NAMALWA (cell line): ENCODE measurements at regions not wholly inside any gene's neighbourhood (a gene's known extent, or its start where the extent isn't known, plus 50 kb on each side); places are given as distances from the start of the nearest gene placed in this dataset.
A peak's percentile ranks its signal among the peaks of the same experiment; 100 is the strongest.

Experiments
- DNase-seq: peaks from one replicate; pipeline ENCODE4 v3.0.0-alpha.2; 2015; ENCODE audit warnings: low spot score

GRCh38 chr13:73708393-73708985 lies 425.7 kb downstream of the KLF12 start:
- DNase-seq, result peak; percentile 85

GRCh38 chr13:73704587-73704986 lies 429.6 kb downstream of the KLF12 start:
- DNase-seq, result no peak

GRCh38 chr13:73703606-73704005 lies 430.6 kb downstream of the KLF12 start:
- no peak for DNase-seq

GRCh38 chr13:73702419-73703071 lies 431.7 kb downstream of the KLF12 start:
- DNase-seq, result no peak

- DNase-seq, result no peak
Measured at GRCh38 chr13:73701160-73701559, 433.0 kb downstream of the KLF12 start.

- DNase-seq, result no peak
Measured at GRCh38 chr13:73698859-73699258, 435.3 kb downstream of the KLF12 start.

- DNase-seq, result no peak
Measured at GRCh38 chr13:73697166-73697565, 437.0 kb downstream of the KLF12 start.

- DNase-seq, result no peak
Measured at GRCh38 chr13:73696713-73697112, 437.5 kb downstream of the KLF12 start.

GRCh38 chr13:73696271-73696670 lies 437.9 kb downstream of the KLF12 start:
- no peak for DNase-seq

GRCh38 chr13:73695325-73695724 lies 438.9 kb downstream of the KLF12 start:
- DNase-seq, result no peak

- DNase-seq, result no peak
Measured at GRCh38 chr13:73693215-73693614, 441.0 kb downstream of the KLF12 start.

GRCh38 chr13:73691891-73692290 lies 442.3 kb downstream of the KLF12 start:
- DNase-seq, result no peak

- DNase-seq, result no peak
Measured at GRCh38 chr13:73687929-73688328, 446.3 kb downstream of the KLF12 start.

- DNase-seq, result no peak
Measured at GRCh38 chr13:73687087-73687486, 447.1 kb downstream of the KLF12 start.

- no peak for DNase-seq
Measured at GRCh38 chr13:73684750-73685149, 449.5 kb downstream of the KLF12 start.

GRCh38 chr13:73684286-73684685 lies 449.9 kb downstream of the KLF12 start:
- no peak for DNase-seq

GRCh38 chr13:73683746-73684145 lies 450.5 kb downstream of the KLF12 start:
- no peak for DNase-seq

GRCh38 chr13:73681779-73682178 lies 452.4 kb downstream of the KLF12 start:
- no peak for DNase-seq

GRCh38 chr13:73681015-73681414 lies 453.2 kb downstream of the KLF12 start:
- no peak for DNase-seq

GRCh38 chr13:73677048-73677601 lies 457.1 kb downstream of the KLF12 start:
- DNase-seq, result no peak

GRCh38 chr13:73676550-73677047 lies 457.6 kb downstream of the KLF12 start:
- no peak for DNase-seq

- no peak for DNase-seq
Measured at GRCh38 chr13:73675821-73676220, 458.4 kb downstream of the KLF12 start.

- DNase-seq, result no peak
Measured at GRCh38 chr13:73674570-73674969, 459.6 kb downstream of the KLF12 start.

GRCh38 chr13:73673931-73674330 lies 460.3 kb downstream of the KLF12 start:
- no peak for DNase-seq
